Gastrocnemius medialis (tissue), 4 donors: ENCODE measurements at regions not wholly inside any gene's neighbourhood (a gene's known extent, or its start where the extent isn't known, plus 50 kb on each side); places are given as distances from the start of the nearest gene placed in this dataset.

Experiments
- CTCF ChIP-seq, 5 experiments: fragments of 450-650 bp in 3 of 5; fragments of 200-600 bp in 2 of 5; sonication (generic) in 2 of 5; IDR thresholded peaks in 4 of 5; conservative IDR thresholded peaks in 1 of 5; 1 replicate in 4 of 5; 2 replicates in 1 of 5; pipeline ENCODE4 v1.5.1; 2016 to 2019; ENCODE audit warnings: antibody characterized with exemption in 5 of 5, mild to moderate bottlenecking in 3 of 5, moderate library complexity in 3 of 5
- POLR2A ChIP-seq, 2 donors: fragments of 450-650 bp; IDR thresholded peaks; one replicate each; pipeline ENCODE4 v1.6.1; 2017; ENCODE audit warnings: antibody characterized with exemption in 2 of 2, mild to moderate bottlenecking in 2 of 2, moderate library complexity in 2 of 2

DNA sequence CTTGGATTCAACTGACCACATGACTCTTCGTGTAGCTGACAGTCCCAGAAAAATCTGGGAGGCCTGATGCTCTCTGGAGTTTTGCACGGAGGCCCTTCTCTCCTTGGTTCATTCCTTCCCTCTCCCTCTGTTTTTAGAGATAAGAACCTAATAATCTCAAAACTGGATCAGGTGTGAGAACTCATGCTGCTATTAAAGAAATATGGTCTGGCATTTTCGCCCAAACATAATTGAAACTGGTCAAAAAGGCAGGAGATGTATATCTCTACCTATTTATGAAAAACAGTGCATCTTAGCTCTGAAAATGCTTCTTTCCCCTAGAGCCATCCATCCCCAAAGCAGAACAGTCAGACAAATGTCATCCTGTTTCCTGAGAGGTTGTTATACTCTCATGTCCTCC, 397.5 kb downstream of the PRELID2 start:
- TF ChIP-seq CTCF (IDR thresholded peaks at IDR 0.05 in 4 of 5, conservative IDR thresholded peaks at IDR 0.05 in 1 of 5) (no peak), POLR2A (IDR thresholded peaks at IDR 0.05) (no peak)
